ENCODE measurements at regions not wholly inside any gene's neighbourhood (a gene's known extent, or its start where the extent isn't known, plus 50 kb on each side); places are given as distances from the start of the nearest gene placed in this dataset.

DNA sequence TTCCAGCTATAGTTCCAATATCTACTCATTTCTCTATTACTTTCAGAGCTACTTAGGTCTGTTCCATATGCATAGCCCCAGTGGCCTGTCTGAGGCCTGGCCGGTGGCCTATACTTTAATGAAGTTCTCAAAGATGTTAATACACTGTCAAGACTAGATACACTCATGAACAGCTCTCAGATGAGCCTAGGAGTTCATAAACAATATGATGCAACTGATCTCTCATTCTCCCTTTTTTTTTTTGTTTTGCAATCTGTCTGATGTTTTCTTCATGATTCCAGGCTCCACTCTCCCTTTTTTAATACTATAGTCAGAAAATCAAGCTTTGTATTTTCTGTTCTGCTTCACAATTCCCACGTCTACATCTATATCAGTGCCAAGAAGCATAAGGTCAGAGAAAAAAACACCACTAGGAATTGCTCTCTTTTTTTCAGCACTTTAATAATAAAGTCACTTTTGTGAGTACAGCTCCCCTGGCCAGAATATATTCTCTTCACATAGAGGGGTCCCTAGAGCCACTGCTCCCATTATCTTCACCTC, 321.0 kb downstream of the C7orf25 start:
- H4K91ac ChIP-seq (ENCODE audit: insufficient read length, low read depth, low read length) = no peak overlapping the region
- no peak overlapping the region for H2BK5ac ChIP-seq (ENCODE audit: insufficient read length, low read length)
- no peak overlapping the region for H3K4ac ChIP-seq (ENCODE audit: low read depth, low read length)
- no peaks in the 10 kb centered on the region for H3K27me3 ChIP-seq (ENCODE audit: insufficient read depth, low read length)
- peaks cover 4 to 6% of the 10 kb centered on the region in 2 experiments; a peak in 3 of 4 replicates for H3K4me1 Mint-ChIP-seq
- TF ChIP-seq, protein P1, sequence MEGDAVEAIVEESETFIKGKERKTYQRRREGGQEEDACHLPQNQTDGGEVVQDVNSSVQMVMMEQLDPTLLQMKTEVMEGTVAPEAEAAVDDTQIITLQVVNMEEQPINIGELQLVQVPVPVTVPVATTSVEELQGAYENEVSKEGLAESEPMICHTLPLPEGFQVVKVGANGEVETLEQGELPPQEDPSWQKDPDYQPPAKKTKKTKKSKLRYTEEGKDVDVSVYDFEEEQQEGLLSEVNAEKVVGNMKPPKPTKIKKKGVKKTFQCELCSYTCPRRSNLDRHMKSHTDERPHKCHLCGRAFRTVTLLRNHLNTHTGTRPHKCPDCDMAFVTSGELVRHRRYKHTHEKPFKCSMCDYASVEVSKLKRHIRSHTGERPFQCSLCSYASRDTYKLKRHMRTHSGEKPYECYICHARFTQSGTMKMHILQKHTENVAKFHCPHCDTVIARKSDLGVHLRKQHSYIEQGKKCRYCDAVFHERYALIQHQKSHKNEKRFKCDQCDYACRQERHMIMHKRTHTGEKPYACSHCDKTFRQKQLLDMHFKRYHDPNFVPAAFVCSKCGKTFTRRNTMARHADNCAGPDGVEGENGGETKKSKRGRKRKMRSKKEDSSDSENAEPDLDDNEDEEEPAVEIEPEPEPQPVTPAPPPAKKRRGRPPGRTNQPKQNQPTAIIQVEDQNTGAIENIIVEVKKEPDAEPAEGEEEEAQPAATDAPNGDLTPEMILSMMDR (conservative IDR thresholded peaks at IDR 0.05) = no peak
- H3K27me3 Mint-ChIP-seq (ENCODE audit: low read depth) = no peaks in the 10 kb centered on the region; the same call in 1 of the 2 replicates
- H3K79me1 ChIP-seq (ENCODE audit: insufficient read depth, low read depth, low read length, poor library complexity, severe bottlenecking) = no peaks in the 10 kb centered on the region
- no peak overlapping the region for H2AFZ ChIP-seq (ENCODE audit: low read length)
- no peak overlapping the region for H3K4me3 Mint-ChIP-seq
- H3K23ac ChIP-seq (ENCODE audit: insufficient read length, low read depth, low read length) = no peak overlapping the region
- no peak overlapping the region for H3K4me2 ChIP-seq (ENCODE audit: insufficient read depth, insufficient read length, low read length)
- no peak overlapping the region for H2BK20ac ChIP-seq (ENCODE audit: low read depth, low read length, poor library complexity, severe bottlenecking)
- no peak overlapping the region for H4K5ac ChIP-seq (ENCODE audit: insufficient read length, low read depth, low read length)
- H3K23me2 ChIP-seq (ENCODE audit: insufficient read length, low read depth, low read length, poor library complexity, severe bottlenecking) = no peaks in the 10 kb centered on the region
- no peak overlapping the region for H3K27ac ChIP-seq (ENCODE audit: insufficient read length, low read depth, low read length)
- no peak overlapping the region for H3K27ac Mint-ChIP-seq
- no peak overlapping the region for H4K8ac ChIP-seq (replicated peaks; ENCODE audit: insufficient read length, low read depth, low read length)
- no peak overlapping the region for H2BK12ac ChIP-seq (ENCODE audit: insufficient read length, low read depth, low read length)
- no peaks in the 10 kb centered on the region for H3K4me1 ChIP-seq (ENCODE audit: insufficient read depth, low read length)
- H3K9me3 ChIP-seq (ENCODE audit: control insufficient read depth, low read depth, low read length) = no peaks in the 10 kb centered on the region
- peaks cover 20 to 35% of the 10 kb centered on the region in 2 experiments for H3K9me3 Mint-ChIP-seq
- no peak overlapping the region for H3K56ac ChIP-seq (ENCODE audit: insufficient read length, low read depth, low read length)
- H2BK120ac ChIP-seq (ENCODE audit: low read depth, low read length, poor library complexity, severe bottlenecking) = no peak overlapping the region
- H4K20me1 ChIP-seq (ENCODE audit: control insufficient read depth, insufficient read depth, insufficient read length) = no peaks in the 10 kb centered on the region
- DNase-seq = no peak
- WGBS (ENCODE audit: extremely low coverage, insufficient read length, low lambda C conversion rate) = no CpG with 5 or more reads among the region's 2 CpGs
- H3K79me2 ChIP-seq (ENCODE audit: insufficient read depth, low read length) = no peaks in the 10 kb centered on the region
- H2AK5ac ChIP-seq (ENCODE audit: insufficient read length, low read length) = no peak overlapping the region
- no peak overlapping the region for H2BK15ac ChIP-seq (ENCODE audit: low read depth, low read length)
- H3K18ac ChIP-seq (ENCODE audit: insufficient read length, low read depth, low read length) = no peak overlapping the region
- peaks cover 8 to 25% (median 19%) of the 10 kb centered on the region in 3 experiments for H3K36me3 Mint-ChIP-seq (ENCODE audit: insufficient read depth in 1 of 3, low read depth in 3 of 3)
- H3T11ph ChIP-seq (ENCODE audit: low read length) = no peak overlapping the region
- H3K9ac ChIP-seq (ENCODE audit: extremely low read depth, insufficient read length, low read length) = no peak overlapping the region
- H3K14ac ChIP-seq (ENCODE audit: insufficient read depth, low read length) = no peak overlapping the region
